Superior temporal gyrus (tissue), 1 donor: ENCODE measurements at regions not wholly inside any gene's neighbourhood (a gene's known extent, or its start where the extent isn't known, plus 50 kb on each side); places are given as distances from the start of the nearest gene placed in this dataset.

Source experiments
- DNase-seq: peaks from one replicate; pipeline ENCODE4 v3.0.0-alpha.2; 2016; ENCODE audit errors: extremely low spot score

DNA sequence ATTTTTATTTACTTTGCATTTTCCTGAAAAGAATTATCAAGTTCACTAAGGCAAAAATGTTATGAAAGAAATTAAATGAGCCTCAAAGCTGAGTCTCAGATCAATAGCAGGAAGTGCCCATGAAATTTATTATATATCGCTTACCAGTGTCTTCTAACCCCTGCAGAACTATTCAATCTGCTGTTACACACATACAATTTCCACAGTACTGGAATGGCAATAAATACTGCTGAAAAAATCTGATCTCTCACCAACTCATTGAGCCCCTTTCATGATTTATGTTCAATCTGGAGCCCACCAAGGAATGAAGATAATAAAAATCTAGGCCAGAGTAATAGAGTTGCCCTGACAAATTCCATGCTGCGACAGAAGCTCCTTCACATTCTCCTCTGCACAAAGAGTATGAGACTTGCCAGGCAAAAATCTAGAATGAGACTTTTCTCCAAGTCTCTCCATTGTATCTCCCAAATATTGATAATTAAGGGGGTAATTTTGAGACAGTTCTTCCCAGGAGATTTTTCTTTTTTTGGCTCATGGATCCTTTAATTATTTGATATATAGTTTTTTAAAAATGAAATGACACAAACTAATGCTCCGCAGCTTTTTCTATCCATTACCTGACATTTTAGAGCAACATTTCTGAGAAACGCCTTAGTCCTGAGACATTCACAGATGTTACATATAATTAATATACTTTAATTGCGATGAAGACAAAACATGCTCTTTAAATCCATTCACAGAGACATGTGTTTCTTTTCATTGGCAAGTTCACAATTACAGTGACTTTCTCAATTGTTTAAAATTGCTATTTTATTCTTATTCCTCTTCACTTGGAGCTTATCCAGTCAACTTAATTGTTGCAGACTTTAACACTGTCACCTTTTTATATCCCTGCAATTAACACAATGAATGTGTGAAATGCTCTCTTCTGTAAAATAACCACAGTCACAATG lies 1020.4 kb downstream of the CBLN2 start:
- no peak for DNase-seq

DNA sequence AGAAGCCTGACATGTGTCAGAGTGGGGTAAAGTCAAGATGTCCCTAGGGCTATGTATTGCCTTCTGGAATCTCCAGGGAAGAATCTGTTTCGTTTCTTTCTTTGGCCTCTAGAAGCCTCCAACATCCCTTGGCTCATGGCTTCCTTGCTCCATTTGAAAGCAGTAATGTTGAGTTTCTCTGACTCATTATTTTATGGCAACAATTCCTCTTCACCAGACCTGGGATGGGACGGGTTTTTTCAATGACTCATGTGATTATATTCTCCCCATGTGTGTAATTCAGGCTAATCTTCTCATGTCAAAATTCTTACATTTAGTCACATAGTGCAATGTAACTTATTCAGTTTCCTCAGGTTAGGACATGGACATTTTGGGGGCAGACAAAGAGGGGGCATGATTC lies 1038.6 kb downstream of the CBLN2 start:
- DNase-seq, result no peak

DNA sequence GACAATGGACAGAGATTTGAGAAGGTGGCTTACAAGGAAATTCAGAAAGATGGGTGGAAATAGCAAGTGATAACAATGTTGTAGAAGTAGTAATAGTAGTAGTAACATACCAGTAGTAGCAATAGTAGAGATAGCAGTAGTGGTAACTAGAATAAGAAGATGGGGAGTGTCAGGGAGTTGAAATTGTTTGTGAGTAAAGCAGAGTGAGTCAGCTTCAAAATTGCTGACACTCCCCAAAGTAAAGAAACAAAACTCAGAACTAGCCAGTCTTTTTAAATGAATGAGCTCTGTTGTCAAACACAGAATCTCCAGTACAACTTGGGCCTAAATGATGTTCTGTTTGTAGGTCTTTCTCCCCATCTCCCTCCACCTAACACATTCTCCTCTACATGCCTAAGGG lies 1040.9 kb downstream of the CBLN2 start:
- no peak for DNase-seq

DNA sequence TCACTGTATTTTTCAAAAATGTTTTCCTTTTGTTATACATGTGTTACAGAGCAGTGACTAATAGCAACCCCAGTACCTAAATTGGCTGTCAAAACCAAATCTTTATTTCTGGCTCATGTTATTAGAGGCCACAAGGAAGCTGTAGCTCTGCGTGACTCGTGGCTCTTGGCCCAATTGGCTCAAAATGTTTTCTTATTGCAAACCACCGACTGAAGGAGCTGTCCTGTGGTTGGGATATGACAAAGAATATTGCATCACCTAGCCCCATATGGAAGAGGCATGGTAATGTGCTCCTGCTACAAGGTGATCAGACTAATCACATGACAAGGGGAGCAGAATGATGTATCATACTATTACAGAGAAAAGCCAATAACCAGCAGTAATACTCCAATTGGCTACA lies 1058.5 kb downstream of the CBLN2 start:
- DNase-seq, result no peak

DNA sequence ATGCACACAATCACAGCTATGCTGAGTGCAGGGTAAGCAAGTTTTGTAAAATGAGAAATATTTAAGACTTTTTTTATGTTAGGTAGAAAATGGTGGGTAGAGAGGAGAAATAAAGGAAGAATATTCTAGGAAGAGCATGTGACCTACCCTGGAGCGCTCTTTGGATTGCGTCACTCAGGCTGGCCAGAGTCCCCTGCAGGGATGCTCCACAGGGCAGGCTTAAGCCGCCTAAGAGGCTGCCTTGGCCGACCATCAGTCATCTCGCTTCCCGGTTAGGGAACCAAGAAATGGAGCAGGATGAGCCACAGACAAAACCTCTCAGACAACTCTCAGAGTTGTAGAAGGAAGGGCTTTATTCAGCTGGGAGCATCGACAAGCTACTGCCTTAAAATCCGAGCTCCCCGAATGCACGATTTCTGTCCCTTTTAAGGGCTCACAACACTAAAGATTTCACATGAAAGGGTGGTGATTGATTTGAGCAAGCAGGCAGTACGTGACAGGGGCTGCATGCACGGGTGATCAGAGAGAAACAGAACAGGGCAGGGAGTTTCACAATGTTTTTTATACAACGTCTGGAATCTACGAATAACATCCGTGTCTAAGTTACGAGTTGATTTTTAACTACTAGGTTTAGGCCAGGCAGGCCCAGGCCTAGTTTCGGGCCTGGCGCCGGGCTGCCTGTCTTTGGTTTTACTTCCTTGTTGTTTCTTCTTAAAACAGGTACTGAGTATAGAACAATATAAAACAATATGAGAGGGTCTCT lies 1072.0 kb downstream of the CBLN2 start:
- no peak for DNase-seq

DNA sequence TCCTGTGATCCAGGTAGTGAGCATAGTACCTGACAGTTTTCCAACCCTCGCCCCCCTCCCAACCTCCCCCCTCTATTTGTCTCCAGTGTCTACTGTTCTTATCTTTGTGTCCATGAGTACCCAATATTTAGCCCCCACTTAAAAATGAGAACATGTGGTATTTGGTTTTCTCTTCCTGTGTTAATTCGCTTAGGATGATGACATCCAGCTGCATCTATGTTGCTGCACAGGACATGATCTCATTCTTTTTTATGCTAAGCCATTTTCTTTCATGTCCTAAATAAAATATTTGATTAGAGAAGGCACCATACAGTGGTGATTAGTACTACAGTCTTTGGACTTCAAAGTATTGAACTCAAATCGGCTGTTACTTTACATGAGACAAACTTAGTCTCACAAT lies 1087.9 kb downstream of the CBLN2 start:
- no peak for DNase-seq

DNA sequence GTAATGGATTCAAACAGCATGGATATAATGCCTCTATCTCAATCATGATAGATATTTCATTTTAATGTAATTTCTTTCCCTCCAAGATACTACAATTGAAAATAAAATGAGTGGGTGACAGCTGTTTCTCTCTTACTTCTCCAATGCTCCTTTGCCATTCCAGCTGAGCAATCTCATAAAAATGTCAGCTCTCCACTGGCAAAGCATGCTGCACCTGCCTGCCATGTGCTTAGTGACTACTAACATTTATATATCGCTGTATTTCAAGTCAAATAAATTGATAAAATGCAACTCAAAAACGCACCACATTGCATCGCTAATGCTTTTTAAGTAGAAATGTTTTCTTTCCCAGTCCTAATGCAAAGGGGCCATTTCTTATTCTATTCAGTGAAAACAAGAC lies 1093.9 kb downstream of the CBLN2 start:
- DNase-seq, result no peak

DNA sequence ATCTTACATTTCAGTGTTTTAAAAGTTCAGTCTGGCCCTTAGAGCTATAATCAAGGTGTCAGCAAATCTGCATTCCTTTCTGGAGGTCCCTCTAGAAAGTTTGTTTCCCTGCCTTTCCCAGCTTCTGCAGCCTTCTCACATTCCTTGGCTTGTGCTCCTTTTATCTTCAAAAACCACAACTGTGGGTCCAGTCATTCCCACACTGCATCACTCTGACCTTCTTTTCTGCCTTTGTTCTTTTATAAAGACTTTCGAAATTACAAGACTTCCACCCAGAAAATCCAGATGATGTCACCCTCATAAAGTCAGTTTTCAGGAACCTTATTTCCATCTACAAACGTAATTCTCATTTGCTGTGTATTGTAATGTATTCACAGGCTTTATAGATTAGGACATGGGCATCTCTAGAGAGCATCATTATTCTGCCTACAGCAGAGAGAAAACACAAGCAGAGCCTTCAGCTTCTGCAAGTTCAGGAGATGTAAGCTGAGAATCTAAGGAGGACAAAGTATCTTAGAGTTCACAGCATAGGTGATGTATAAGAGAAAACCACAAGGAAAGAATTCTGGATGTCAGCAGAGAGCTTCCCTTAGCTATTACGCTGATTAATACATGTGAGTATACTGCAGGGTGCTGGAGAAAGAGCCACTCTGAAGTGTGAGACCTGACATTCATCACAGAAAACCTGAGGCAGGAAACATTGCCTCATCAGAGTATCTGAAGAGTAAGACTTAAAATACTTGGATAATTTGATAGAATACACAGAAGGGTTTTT lies 1100.2 kb downstream of the CBLN2 start:
- no peak for DNase-seq

DNA sequence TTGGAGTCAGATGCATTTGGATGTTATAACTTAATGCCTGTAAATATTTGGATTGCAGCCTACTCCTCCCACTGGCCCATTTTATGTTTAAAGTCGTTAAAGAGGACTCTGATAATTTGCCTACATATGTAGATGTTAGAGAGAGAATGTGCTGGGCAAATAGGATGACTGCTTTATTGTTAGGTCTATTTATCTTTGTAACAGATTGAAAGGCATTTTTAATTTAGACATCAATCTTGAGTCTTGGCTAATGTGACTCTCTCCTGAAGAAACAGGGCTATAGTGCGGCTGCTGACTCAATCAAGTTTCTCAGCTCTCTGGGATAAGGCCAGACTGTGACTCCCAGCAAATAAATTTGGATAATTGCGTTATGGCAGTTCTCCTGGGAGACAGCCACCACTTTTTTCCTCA lies 1101.4 kb downstream of the CBLN2 start:
- DNase-seq, result no peak

DNA sequence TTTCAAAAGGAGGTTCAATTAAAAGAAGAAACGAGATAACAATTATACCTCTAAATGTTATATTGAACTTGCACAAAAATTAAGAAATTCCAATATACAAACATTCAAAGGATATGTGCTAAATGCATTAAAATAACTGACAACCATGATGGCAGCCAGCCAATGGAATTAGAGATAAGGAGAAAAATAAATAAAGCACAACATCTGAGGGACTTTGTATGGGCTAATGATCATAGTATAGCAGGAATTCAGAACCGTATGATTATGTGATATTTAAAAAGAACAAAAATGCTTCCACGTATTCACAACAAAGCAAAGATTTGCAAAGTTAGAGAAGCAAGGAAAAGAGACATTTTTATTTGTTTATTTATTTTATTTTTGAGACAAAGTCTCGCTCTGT lies 1103.0 kb downstream of the CBLN2 start:
- DNase-seq, result no peak

DNA sequence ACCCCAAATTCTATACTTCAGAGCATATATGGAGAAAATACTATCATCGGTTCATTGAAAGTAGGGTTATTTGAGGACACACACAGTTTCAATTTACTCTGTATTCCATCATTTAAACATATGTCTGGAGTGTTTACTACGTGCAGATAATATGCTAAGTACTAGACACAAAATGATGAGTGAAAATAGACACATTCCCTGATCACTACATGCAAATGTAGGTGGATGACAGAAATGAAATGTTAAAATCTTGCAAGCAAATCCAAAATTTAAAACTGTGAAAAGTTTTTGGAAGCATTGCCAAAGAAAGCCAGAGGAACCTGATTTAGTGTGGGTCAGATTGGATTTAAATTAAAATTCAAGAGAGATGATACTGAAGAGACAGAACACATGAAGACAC lies 1106.6 kb downstream of the CBLN2 start:
- DNase-seq, result no peak

DNA sequence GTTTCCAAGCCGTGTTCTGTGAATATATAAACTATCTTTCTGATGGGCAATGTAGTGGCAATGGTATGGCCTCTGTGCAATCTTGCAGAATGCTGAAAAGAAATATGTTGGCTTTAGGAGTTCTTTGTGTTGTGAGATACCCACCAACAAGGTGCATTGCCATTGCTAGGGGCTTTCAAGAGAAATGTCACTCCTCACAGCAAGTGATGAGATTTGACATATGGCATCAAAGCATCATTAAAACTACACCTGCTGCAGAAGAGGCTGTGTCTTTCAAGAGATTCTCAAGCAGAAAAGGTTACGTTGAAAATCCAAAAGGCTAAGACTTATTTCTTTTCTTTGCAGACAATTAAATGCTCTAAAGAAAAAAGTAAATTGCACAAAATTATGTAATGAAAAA lies 1110.8 kb downstream of the CBLN2 start:
- DNase-seq, result no peak

DNA sequence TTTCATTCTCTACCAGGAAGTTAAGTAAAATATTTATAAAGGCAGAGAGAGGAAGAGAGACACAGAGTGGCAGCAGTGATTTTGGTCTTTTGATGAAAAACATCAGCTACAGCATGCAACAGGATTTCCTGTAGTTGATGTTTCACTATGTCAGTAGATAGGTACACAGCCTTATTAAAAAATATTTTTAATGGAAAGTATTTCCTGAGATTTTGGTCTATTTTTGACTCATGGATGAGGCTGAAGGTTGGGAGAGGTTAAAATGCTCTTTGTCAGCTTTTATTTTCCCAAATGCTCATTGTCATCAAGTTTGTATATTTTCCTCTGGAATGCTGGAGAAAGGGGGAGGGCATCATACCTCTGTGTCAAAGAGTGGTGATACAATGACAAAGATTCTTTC lies 1112.5 kb downstream of the CBLN2 start:
- no peak for DNase-seq

DNA sequence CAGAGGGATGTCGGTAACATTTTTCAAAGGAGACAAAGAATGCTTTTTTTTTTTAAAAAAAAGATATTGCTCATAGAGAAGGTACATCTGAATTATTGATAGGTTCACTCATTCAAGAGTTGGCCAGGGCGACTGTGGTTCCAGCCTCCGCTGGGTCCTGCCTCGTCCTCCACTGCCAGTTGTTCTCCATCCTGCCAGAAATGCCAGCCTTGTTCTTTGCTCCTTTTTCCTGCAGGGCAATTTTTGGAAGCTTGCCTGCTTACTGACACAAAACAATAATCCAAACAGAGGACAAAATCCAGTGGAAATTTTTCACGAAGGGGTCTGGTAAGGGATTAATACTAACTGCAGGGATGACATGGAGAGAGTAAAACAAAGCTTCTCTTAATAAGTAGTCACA lies 1113.0 kb downstream of the CBLN2 start:
- DNase-seq, result peak; percentile 48

DNA sequence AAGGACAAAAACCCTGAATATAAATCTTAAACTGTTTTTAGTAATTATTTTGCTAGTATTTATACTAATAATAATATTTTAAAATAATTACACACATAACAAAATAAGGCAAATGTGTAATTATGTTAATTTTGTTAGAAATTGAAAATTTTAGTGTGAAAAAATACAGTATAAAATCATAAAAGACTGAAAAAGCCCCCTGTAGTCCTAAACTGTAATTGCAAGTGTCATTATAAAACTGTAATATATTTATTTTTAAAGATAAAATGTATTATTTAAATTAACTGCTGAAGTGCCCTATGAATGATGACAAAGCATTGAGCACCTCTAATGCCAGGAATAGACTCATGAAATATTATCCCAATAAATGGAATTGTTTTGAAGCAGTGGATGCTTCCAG lies 1117.7 kb downstream of the CBLN2 start:
- DNase-seq, result no peak

DNA sequence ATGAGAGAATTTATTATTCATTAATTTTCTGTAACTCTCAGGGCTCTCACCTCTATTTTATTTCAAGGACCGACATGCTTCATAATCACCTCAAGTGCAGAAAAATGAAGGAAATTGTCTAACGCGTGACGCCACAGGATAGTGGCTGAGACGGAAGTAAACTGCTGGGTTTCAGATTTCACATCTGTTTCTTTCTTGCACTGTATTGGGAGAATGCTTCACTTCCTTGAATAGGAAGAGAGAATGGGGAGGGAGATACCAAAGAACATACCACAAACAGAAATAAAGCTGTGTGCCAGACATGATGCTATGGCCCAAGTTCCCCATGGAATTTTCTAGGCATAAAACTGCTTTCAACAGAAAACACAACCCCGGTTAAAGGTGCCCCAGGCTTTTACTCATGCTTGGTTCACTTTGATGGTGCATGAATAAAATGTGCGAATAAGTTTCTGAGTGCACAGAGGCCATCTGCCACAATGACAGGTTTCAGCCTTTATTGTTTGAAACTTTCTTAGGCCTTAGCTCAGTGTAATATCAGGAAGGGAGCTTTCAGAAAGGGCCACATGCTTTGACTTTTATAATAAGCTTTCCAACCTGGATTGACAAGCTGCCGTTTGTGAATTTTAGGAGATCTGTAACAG lies 1116.4 kb downstream of the SOCS6 start:
- no peak for DNase-seq

DNA sequence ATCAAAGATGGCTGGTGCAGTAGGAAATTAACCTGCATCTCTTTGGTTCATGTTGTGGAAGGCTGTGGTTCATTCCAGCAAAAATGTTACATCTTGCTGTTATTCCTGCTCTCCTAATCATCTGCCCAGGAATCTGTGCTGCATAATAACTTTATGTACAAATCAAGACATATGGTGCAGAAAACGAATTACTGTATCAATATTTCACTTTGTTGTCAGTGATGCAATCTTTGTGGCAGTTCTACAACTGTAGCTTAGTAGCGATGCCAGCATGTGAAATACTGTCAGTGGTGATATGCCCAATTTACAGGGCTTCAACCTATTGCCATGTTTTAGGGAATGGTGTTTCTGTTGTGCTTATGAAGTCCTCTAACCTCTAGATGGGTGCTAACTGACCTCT lies 1114.7 kb downstream of the SOCS6 start:
- no peak for DNase-seq

DNA sequence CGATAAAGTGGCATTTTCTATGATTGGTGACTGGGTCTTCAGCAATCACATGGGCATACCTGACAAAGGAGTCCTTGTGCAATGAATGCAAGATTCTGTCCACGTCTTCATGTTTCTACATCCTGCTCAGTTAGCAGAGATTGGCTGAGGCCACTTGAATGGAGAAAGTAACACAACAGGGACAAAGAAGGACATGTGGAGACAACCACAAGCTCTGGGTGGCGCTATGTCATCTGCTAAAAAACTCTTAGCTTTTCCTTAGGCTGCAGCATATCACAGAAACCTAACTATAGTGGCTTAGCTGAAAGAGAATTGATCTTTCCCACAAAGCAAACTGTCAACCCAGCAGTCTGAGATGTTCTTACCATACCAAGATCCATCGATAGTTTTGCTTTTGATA lies 1109.7 kb downstream of the SOCS6 start:
- DNase-seq, result peak; percentile 85

DNA sequence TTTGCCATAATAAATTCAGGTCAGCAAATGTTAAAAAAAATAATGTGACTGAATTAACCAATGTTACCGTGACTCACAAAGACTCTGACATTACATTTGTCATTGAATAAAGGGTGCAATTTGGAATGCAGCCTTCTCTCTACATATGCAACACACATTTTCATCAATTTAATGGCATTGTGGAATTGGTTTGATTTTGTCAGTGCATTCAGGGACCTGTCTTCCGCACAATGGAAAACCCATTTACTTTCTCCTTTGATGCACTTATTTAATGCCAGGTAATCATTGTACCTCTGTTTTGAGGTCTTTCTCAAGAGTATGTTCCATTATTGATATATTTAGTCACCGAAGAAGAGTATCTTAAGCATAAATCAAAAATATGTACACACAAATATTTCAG lies 1099.3 kb downstream of the SOCS6 start:
- no peak for DNase-seq

DNA sequence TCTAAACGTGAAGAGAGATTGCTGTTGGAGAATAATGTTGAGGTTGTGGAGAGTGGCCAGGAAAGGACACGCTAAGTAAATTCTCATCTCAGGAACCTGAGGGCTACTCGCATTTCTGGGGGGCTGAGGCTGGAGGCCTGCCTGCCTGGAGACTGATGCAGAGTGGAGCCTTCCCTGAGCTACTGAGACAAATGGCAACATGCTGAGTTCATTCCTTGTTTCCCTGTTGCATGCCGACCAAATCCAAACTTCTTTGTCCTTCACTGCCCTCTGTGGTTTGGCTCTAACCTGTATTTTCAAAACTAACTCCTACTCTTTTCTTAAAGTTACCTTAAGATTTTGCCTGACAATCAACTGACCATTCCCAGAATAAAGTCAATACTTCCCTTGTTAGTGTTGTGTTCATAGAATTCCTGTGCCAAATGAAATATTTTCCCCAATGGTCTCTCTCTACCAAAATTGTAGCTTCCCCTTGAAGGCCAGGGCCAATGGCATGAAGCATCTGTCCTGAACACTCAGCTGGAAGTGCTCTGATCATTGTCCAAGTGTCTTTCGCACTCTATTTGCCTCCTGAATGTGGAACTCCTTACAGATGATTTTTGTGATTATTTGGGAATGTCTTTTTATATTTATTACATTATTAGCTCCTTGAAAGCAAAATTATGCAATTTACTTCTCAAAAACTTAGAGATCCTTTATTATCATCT lies 1085.6 kb downstream of the SOCS6 start:
- DNase-seq, result no peak

DNA sequence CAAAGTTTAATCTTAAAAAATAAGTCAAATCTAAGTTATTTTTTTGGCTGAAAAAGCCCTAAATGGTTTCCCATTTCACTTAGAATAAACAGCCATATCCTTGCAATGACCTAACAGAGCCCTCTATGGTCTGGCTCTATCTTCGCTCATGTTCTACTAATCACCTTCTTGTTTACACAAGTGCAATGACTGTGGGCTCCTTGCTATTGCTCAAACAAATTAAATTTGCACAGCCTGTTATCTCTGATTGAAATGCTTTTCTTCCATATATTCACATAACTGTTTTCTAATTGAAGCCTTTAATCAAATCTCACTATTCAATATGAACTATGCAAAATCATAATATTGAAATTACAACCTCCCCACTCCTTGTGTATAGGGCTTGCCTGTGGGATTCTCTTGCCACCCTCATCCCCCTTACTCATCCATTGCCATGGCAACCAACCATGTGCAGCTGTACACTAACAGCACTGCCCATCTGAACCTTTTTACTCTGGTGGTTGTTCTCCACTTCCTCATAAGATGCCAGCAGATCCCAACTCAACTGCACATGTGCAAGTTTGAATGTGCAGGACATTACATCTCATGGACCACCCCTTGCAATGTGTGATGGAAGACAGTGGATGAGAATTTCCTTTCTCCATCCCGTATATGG lies 1083.2 kb downstream of the SOCS6 start:
- no peak for DNase-seq
